Neutrophil (primary cell): ENCODE measurements at regions not wholly inside any gene's neighbourhood (a gene's known extent, or its start where the extent isn't known, plus 50 kb on each side); places are given as distances from the start of the nearest gene placed in this dataset.
"Not testable (repeated sequence)": the region's sequence is repeated elsewhere in the genome, so short reads cannot be mapped to it uniquely, and the experiment has no call there.

Source experiments
- H3K27ac ChIP-seq: fragments of 200-600 bp; sonication (generic); 2 replicates; pipeline ENCODE4 v1.5.1; 2016; ENCODE audit warnings: mild to moderate bottlenecking, moderate library complexity
- H3K27me3 ChIP-seq: fragments of 200-600 bp; sonication (generic); 2 replicates; pipeline ENCODE4 v1.6.0; 2016; ENCODE audit warnings: mild to moderate bottlenecking
- H3K36me3 ChIP-seq: fragments of 200-600 bp; sonication (generic); 2 replicates; pipeline ENCODE4 v1.5.1; 2017
- H3K4me1 ChIP-seq, 2 experiments: fragments of 200-600 bp in 1 of 2; sonication (generic) in 1 of 2; 1 replicate in 1 of 2; 2 replicates in 1 of 2; pipeline versions ENCODE4 v1.5.1 to v1.6.1; 2013 to 2016; ENCODE audit warnings: low read depth in 1 of 2, low read length in 1 of 2, mild to moderate bottlenecking in 1 of 2, moderate library complexity in 1 of 2; ENCODE audit not compliant: control insufficient read depth in 1 of 2, insufficient read depth in 1 of 2
- H3K4me3 ChIP-seq, 2 experiments: fragments of 200-600 bp in 1 of 2; sonication (generic) in 1 of 2; 1 replicate in 1 of 2; 2 replicates in 1 of 2; pipeline ENCODE4 v1.5.1; 2013 to 2016; ENCODE audit warnings: low read depth in 1 of 2, low read length in 1 of 2, mild to moderate bottlenecking in 1 of 2, moderate library complexity in 1 of 2
- H3K9me3 ChIP-seq: fragments of 200-600 bp; sonication (generic); 2 replicates; pipeline ENCODE4 v1.5.1; 2016
- CTCF ChIP-seq: fragments of 200-600 bp; sonication (generic); IDR thresholded peaks from 2 replicates; pipeline ENCODE4 v1.5.1; 2016; ENCODE audit warnings: antibody characterized with exemption

GRCh38 chr10:21284301-21284700, 241.2 kb downstream of the SKIDA1 start:
- no peak for TF ChIP-seq CTCF
- Histone ChIP-seq H3K27ac (no peak overlapping the region), H3K9me3 (no peaks in the 10 kb centered on the region), H3K36me3 (no peaks in the 10 kb centered on the region), H3K4me3 (no peak overlapping the region), H3K27me3 (no peaks in the 10 kb centered on the region), H3K4me1 (no peaks in the 10 kb centered on the region)

GRCh38 chr10:21283053-21283452, 242.4 kb downstream of the SKIDA1 start:
- not testable (repeated sequence) for H3K27me3 ChIP-seq, H3K36me3 ChIP-seq, H3K4me3 ChIP-seq, H3K9me3 ChIP-seq, H3K27ac ChIP-seq, H3K4me1 ChIP-seq

GRCh38 chr10:21281765-21282484, 243.6 kb downstream of the SKIDA1 start:
- Histone ChIP-seq H3K9me3 (no peaks in the 10 kb centered on the region), H3K27ac (no peak overlapping the region), H3K4me1 (no peaks in the 10 kb centered on the region), H3K27me3 (no peaks in the 10 kb centered on the region), H3K36me3 (no peaks in the 10 kb centered on the region), H3K4me3 (no peak overlapping the region)
- TF ChIP-seq CTCF = no peak

- Histone ChIP-seq H3K4me1 (no peaks in the 10 kb centered on the region), H3K9me3 (no peaks in the 10 kb centered on the region), H3K27ac (no peak overlapping the region), H3K4me3 (no peak overlapping the region), H3K36me3 (no peaks in the 10 kb centered on the region), H3K27me3 (no peaks in the 10 kb centered on the region)
- no peak for TF ChIP-seq CTCF
These were observed 244.4 kb downstream of the SKIDA1 start for GRCh38 chr10:21280971-21281572.

- H3K9me3 ChIP-seq = no peaks in the 10 kb centered on the region
- TF ChIP-seq CTCF = no peak
- no peaks in the 10 kb centered on the region for H3K4me1 ChIP-seq
- no peaks in the 10 kb centered on the region for H3K36me3 ChIP-seq
- no peaks in the 10 kb centered on the region for H3K27me3 ChIP-seq
- no peak overlapping the region for H3K27ac ChIP-seq
- H3K4me3 ChIP-seq = no peak overlapping the region
These were observed 245.4 kb downstream of the SKIDA1 start for GRCh38 chr10:21280037-21280436.

GRCh38 chr10:21279217-21279575, 246.3 kb downstream of the SKIDA1 start:
- Histone ChIP-seq H3K27ac (no peak overlapping the region), H3K36me3 (no peaks in the 10 kb centered on the region), H3K27me3 (no peaks in the 10 kb centered on the region), H3K9me3 (no peaks in the 10 kb centered on the region), H3K4me3 (no peak overlapping the region), H3K4me1 (no peaks in the 10 kb centered on the region)
- no peak for TF ChIP-seq CTCF
